ENCODE measurements at regions not wholly inside any gene's neighbourhood (a gene's known extent, or its start where the extent isn't known, plus 50 kb on each side); places are given as distances from the start of the nearest gene placed in this dataset.
A peak's percentile ranks its signal among the peaks of the same experiment; 100 is the strongest.
"Not testable (repeated sequence)": the region's sequence is repeated elsewhere in the genome, so short reads cannot be mapped to it uniquely, and the experiment has no call there.

- no peak for DNase-seq (ENCODE audit: low read depth)
These were observed 117.9 kb downstream of the GPCPD1 start for GRCh38 chr20:5492937-5493336.

- no peak for DNase-seq (ENCODE audit: low read depth)
These were observed 119.4 kb downstream of the GPCPD1 start for GRCh38 chr20:5491455-5491854.

- DNase-seq (ENCODE audit: low read depth): no peak
These were observed 121.2 kb downstream of the GPCPD1 start for GRCh38 chr20:5489601-5490000.

- no peak for DNase-seq (ENCODE audit: low read depth)
These were observed 122.0 kb downstream of the GPCPD1 start for GRCh38 chr20:5488823-5489222.

- no peak for DNase-seq (ENCODE audit: low read depth)
These were observed 124.3 kb downstream of the GPCPD1 start for GRCh38 chr20:5486377-5487054.

- DNase-seq (ENCODE audit: low read depth): no peak
These were observed 125.9 kb downstream of the GPCPD1 start for GRCh38 chr20:5484926-5485325.

- no peak for DNase-seq (ENCODE audit: low read depth)
These were observed 126.5 kb downstream of the GPCPD1 start for GRCh38 chr20:5484346-5484745.

- peak; percentile 10 for DNase-seq (ENCODE audit: low read depth)
These were observed 128.0 kb downstream of the GPCPD1 start for GRCh38 chr20:5482791-5483190.

GRCh38 chr20:5481872-5482271 lies 128.9 kb downstream of the GPCPD1 start:
- no peak for DNase-seq (ENCODE audit: low read depth)

- no peak for DNase-seq (ENCODE audit: low read depth)
These were observed 129.8 kb downstream of the GPCPD1 start for GRCh38 chr20:5480824-5481600.

GRCh38 chr20:5474646-5475550 lies 135.9 kb downstream of the GPCPD1 start:
- no peak for DNase-seq (ENCODE audit: low read depth)

- DNase-seq (ENCODE audit: low read depth): not testable (repeated sequence)
These were observed 138.9 kb downstream of the GPCPD1 start for GRCh38 chr20:5471866-5472265.

GRCh38 chr20:5471368-5471767 lies 139.4 kb downstream of the GPCPD1 start:
- no peak for DNase-seq (ENCODE audit: low read depth)

GRCh38 chr20:5470943-5471342 lies 139.9 kb downstream of the GPCPD1 start:
- no peak for DNase-seq (ENCODE audit: low read depth)

- no peak for DNase-seq (ENCODE audit: low read depth)
These were observed 140.3 kb downstream of the GPCPD1 start for GRCh38 chr20:5470458-5470857.

- no peak for DNase-seq (ENCODE audit: low read depth)
These were observed 141.7 kb downstream of the GPCPD1 start for GRCh38 chr20:5469111-5469510.

GRCh38 chr20:5467086-5467485 lies 143.7 kb downstream of the GPCPD1 start:
- no peak for DNase-seq (ENCODE audit: low read depth)

GRCh38 chr20:5465604-5465927 lies 145.2 kb downstream of the GPCPD1 start:
- DNase-seq (ENCODE audit: low read depth): no peak

GRCh38 chr20:5464901-5465603 lies 145.8 kb downstream of the GPCPD1 start:
- DNase-seq (ENCODE audit: low read depth): no peak

- no peak for DNase-seq (ENCODE audit: low read depth)
These were observed 146.4 kb upstream of the PROKR2 start for GRCh38 chr20:5463007-5463686.

GRCh38 chr20:5453745-5454144 lies 137.0 kb upstream of the PROKR2 start:
- not testable (repeated sequence) for DNase-seq (ENCODE audit: low read depth)
